ENCODE measurements at regions not wholly inside any gene's neighbourhood (a gene's known extent, or its start where the extent isn't known, plus 50 kb on each side); places are given as distances from the start of the nearest gene placed in this dataset.

DNA sequence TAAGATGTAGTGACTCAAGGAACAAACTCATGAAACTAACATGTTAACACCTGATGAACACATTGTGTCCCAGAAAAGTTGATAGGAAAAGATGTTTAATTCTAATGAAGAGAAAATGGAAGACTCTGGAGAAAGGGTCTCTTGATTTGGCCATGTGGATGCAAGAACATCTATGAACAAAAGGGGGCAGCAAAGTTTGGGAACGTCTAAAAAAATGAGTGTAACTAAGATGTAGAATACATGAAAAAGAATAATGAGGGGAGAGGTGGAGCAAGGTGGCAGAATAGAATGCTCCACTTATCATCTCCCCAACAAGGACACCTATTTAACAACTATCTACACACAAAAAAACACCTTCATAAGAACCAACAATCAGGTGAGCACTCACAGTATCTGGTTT is 805.1 kb downstream of the TNS3 start:
- no peak overlapping the region for H3K27ac ChIP-seq (ENCODE audit: low read depth, low read length)
- H3K9ac ChIP-seq (ENCODE audit: low read length in 5 of 5): no peak overlapping the region
- H3K4me1 ChIP-seq (ENCODE audit: control insufficient read depth in 5 of 5, insufficient read depth in 5 of 5, low read length in 5 of 5): peaks cover 0 to 31% (median 15%) of the 10 kb centered on the region in 5 donors
- H3K27me3 ChIP-seq (ENCODE audit: control insufficient read depth in 5 of 5, insufficient read depth in 4 of 5, low read length in 5 of 5): no peaks in the 10 kb centered on the region
- H3K4me3 ChIP-seq (ENCODE audit: low read depth in 1 of 5, low read length in 5 of 5): no peak overlapping the region
- no peaks in the 10 kb centered on the region for H3K9me3 ChIP-seq (ENCODE audit: control insufficient read depth in 5 of 5, low read length in 5 of 5)
- no peaks in the 10 kb centered on the region for H3K36me3 ChIP-seq (ENCODE audit: control insufficient read depth in 5 of 5, insufficient read depth in 5 of 5, low read length in 5 of 5)

DNA sequence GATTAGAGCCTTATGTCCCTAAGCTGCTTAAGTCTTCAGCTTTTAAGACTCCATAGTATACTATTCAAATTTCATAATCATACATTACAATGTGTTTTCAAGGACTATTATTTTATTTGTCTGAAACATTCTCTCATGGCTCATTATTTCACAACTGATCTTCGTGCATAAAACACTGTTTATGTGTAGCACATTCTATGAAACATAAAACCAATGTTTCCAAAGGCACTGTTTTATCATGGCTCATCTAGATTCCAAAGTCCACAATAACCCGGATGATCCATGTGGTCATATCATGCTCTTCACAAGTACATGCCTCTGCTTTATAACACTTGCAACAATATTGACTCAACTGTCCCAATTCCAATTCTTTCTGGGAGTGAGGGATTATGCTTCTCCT is 806.1 kb downstream of the TNS3 start:
- Histone ChIP-seq H3K27me3 (ENCODE audit: control insufficient read depth in 5 of 5, insufficient read depth in 4 of 5, low read length in 5 of 5) (no peaks in the 10 kb centered on the region), H3K4me3 (ENCODE audit: low read depth in 1 of 5, low read length in 5 of 5) (no peak overlapping the region), H3K36me3 (ENCODE audit: control insufficient read depth in 5 of 5, insufficient read depth in 5 of 5, low read length in 5 of 5) (no peaks in the 10 kb centered on the region), H3K27ac (ENCODE audit: low read depth, low read length) (no peak overlapping the region), H3K4me1 (ENCODE audit: control insufficient read depth in 5 of 5, insufficient read depth in 5 of 5, low read length in 5 of 5) (peaks cover 0 to 31% (median 15%) of the 10 kb centered on the region in 5 donors), H3K9ac (ENCODE audit: low read length in 5 of 5) (no peak overlapping the region), H3K9me3 (ENCODE audit: control insufficient read depth in 5 of 5, low read length in 5 of 5) (no peaks in the 10 kb centered on the region)

DNA sequence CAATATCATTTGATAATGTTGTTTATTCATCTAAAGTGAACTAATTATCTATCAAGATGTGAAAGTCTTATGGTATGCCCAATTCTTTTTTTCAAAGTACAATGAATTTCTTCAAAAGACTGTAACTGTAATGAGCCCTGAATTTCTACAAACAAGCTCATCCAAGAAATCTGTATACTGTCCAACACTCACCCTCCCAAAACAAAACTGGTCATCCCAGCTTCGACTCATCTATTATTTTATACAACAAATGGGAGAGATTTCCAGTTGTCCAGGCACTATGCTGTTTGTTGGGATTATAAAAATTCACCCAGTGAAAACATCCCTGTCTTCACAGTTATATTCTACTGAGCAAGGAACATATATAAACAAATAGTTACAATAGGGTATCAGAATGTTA is 806.9 kb downstream of the TNS3 start:
- Histone ChIP-seq H3K4me1 (ENCODE audit: control insufficient read depth in 5 of 5, insufficient read depth in 5 of 5, low read length in 5 of 5) (peaks cover 0 to 31% (median 15%) of the 10 kb centered on the region in 5 donors), H3K27ac (ENCODE audit: low read depth, low read length) (no peak overlapping the region), H3K27me3 (ENCODE audit: control insufficient read depth in 5 of 5, insufficient read depth in 4 of 5, low read length in 5 of 5) (no peaks in the 10 kb centered on the region), H3K9ac (ENCODE audit: low read length in 5 of 5) (no peak overlapping the region), H3K36me3 (ENCODE audit: control insufficient read depth in 5 of 5, insufficient read depth in 5 of 5, low read length in 5 of 5) (no peaks in the 10 kb centered on the region), H3K4me3 (ENCODE audit: low read depth in 1 of 5, low read length in 5 of 5) (no peak overlapping the region), H3K9me3 (ENCODE audit: control insufficient read depth in 5 of 5, low read length in 5 of 5) (no peaks in the 10 kb centered on the region)

DNA sequence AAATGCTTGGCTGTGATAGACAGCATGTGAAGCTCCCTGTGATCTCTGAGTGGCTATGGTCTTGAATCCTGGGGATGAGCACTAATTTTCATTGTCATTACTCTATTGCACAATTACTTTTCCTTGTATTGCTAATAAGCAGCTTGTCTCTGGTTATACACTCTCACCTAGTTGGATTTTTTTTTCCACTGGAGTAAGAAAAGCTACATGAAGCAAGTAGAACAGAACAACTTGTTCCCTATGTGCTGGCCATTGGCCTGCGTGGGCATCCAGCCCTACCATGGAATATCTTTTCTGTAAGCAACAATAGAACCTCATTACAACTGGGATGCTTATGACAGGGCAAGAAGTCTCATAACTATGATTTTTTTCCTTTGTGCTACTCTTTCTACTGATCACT is 807.4 kb downstream of the TNS3 start:
- no peaks in the 10 kb centered on the region for H3K36me3 ChIP-seq (ENCODE audit: control insufficient read depth in 5 of 5, insufficient read depth in 5 of 5, low read length in 5 of 5)
- no peak overlapping the region for H3K4me3 ChIP-seq (ENCODE audit: low read depth in 1 of 5, low read length in 5 of 5)
- H3K9me3 ChIP-seq (ENCODE audit: control insufficient read depth in 5 of 5, low read length in 5 of 5): peaks cover 0 to 2% (median 0%) of the 10 kb centered on the region in 5 donors
- no peak overlapping the region for H3K27ac ChIP-seq (ENCODE audit: low read depth, low read length)
- H3K4me1 ChIP-seq (ENCODE audit: control insufficient read depth in 5 of 5, insufficient read depth in 5 of 5, low read length in 5 of 5): peaks cover 0 to 31% (median 15%) of the 10 kb centered on the region in 5 donors
- no peak overlapping the region for H3K9ac ChIP-seq (ENCODE audit: low read length in 5 of 5)
- H3K27me3 ChIP-seq (ENCODE audit: control insufficient read depth in 5 of 5, insufficient read depth in 4 of 5, low read length in 5 of 5): no peaks in the 10 kb centered on the region

DNA sequence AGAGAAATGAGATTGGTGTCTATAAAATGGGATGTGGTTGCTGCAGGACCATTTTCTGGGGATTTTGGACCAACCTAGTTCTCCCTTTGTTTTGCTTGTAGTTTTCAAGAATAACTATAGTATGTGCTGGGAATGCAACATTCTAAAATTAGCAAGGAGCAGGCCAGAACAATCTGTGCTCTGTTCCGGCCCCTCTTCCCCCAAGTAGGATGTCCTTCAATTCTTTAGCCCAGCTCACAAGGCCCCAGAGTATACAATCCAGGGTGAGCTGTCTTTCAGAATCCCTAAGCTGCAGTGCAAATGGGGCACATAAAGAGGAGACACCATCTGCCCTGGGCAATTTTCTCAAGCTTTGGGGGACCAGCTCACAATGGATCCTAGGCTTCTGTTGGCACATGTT is 809.1 kb downstream of the TNS3 start:
- no peak overlapping the region for H3K27ac ChIP-seq (ENCODE audit: low read depth, low read length)
- H3K9me3 ChIP-seq (ENCODE audit: control insufficient read depth in 5 of 5, low read length in 5 of 5): peaks cover 3 to 12% (median 6%) of the 10 kb centered on the region in 5 donors
- H3K4me1 ChIP-seq (ENCODE audit: control insufficient read depth in 5 of 5, insufficient read depth in 5 of 5, low read length in 5 of 5): peaks cover 0 to 31% (median 15%) of the 10 kb centered on the region in 5 donors
- no peaks in the 10 kb centered on the region for H3K36me3 ChIP-seq (ENCODE audit: control insufficient read depth in 5 of 5, insufficient read depth in 5 of 5, low read length in 5 of 5)
- no peaks in the 10 kb centered on the region for H3K27me3 ChIP-seq (ENCODE audit: control insufficient read depth in 5 of 5, insufficient read depth in 4 of 5, low read length in 5 of 5)
- no peak overlapping the region for H3K4me3 ChIP-seq (ENCODE audit: low read depth in 1 of 5, low read length in 5 of 5)
- H3K9ac ChIP-seq (ENCODE audit: low read length in 5 of 5): no peak overlapping the region

DNA sequence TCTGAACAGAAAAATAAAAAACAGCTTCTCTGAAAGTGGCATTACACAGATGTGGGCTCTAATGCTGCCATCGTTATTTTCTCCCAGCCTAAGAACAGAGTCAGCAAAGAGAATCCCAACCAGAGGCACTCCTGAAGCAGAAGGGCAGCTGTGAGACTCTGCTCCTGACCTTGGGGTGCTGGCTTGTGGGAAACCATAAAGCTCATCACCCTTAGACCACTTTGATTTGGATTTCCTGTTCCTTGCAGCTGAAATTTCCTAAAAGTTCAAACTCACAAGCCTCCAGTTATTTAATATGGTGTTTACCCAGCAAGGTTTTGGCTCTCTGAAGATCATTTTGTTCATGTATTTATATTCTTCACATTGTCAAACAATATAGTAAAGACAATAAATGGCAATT is 814.8 kb downstream of the TNS3 start:
- H3K4me1 ChIP-seq (ENCODE audit: control insufficient read depth in 5 of 5, insufficient read depth in 5 of 5, low read length in 5 of 5): peaks cover 2 to 19% (median 14%) of the 10 kb centered on the region in 5 donors
- no peak overlapping the region for H3K4me3 ChIP-seq (ENCODE audit: low read depth in 1 of 5, low read length in 5 of 5)
- H3K9ac ChIP-seq (ENCODE audit: low read length in 5 of 5): no peak overlapping the region
- peaks cover 3 to 12% (median 6%) of the 10 kb centered on the region in 5 donors for H3K9me3 ChIP-seq (ENCODE audit: control insufficient read depth in 5 of 5, low read length in 5 of 5)
- no peak overlapping the region for H3K27ac ChIP-seq (ENCODE audit: low read depth, low read length)
- no peaks in the 10 kb centered on the region for H3K27me3 ChIP-seq (ENCODE audit: control insufficient read depth in 5 of 5, insufficient read depth in 4 of 5, low read length in 5 of 5)
- H3K36me3 ChIP-seq (ENCODE audit: control insufficient read depth in 5 of 5, insufficient read depth in 5 of 5, low read length in 5 of 5): no peaks in the 10 kb centered on the region

DNA sequence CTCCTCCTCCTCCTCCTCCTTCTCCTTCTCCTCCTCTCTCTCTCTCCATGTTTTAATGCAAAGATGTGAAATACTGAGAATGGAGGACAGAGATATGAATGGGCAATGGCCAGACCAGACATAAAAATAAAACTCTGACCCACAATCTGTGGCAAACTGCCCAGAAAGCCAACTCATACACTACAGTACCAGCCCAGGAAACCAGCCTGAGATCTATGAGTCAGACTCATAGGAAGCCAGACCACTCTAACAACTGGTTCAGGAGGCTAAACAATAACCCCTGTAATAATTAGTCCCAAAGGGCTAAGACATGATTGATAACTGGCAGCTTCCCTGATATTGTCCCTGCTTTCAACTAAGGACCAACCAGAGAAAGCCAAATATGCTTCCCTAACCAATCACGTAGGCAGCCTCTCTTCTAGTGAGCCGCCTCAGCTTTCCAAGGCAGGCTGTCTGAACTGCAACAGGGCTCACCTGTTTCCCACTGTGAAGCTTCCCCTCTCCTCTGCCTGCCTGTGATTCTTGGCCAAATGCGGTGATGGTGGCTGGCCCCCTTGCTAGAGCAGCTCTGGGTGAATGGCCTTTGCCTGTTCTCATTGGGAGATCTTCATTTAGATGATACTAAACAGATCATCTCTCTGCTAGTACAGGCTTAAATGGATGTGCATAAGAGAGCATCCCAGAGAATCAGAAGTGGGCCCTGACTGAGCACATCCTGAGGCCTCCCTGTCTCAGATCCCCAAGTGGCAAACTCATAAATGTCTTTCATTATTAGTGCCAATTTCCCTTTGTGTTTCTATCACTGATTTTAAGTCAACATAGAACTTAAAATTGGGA is 817.6 kb downstream of the TNS3 start:
- Histone ChIP-seq H3K4me3 (ENCODE audit: low read depth in 1 of 5, low read length in 5 of 5) (no peak overlapping the region), H3K36me3 (ENCODE audit: control insufficient read depth in 5 of 5, insufficient read depth in 5 of 5, low read length in 5 of 5) (no peaks in the 10 kb centered on the region)

DNA sequence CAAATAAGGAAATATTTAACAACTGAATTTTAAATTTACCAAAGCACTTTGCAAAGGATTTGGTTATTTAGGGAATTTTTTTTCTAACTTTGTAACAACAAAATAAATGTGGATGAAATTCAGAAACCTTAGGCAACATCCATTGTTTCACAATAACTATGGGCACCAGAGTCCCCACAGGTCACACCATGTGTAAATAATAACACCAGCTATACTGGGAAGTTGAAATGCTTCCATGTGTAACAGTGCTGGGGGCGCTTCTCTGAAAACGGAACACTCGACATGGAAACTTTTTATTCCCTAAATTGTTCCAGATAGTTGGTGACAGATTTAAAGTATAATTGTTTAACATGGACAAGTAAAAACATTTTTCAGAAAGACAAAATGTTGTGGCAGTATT is 818.6 kb downstream of the TNS3 start:
- no peak overlapping the region for H3K9ac ChIP-seq (ENCODE audit: low read length in 5 of 5)
- peak overlapping the region; percentile 44 for H3K27ac ChIP-seq (ENCODE audit: low read depth, low read length)
- H3K36me3 ChIP-seq (ENCODE audit: control insufficient read depth in 5 of 5, insufficient read depth in 5 of 5, low read length in 5 of 5): no peaks in the 10 kb centered on the region
- H3K27me3 ChIP-seq (ENCODE audit: control insufficient read depth in 5 of 5, insufficient read depth in 4 of 5, low read length in 5 of 5): no peaks in the 10 kb centered on the region
- H3K4me1 ChIP-seq (ENCODE audit: control insufficient read depth in 5 of 5, insufficient read depth in 5 of 5, low read length in 5 of 5): peaks cover 2 to 19% (median 14%) of the 10 kb centered on the region in 5 donors
- H3K4me3 ChIP-seq (ENCODE audit: low read depth in 1 of 5, low read length in 5 of 5): no peak overlapping the region
- H3K9me3 ChIP-seq (ENCODE audit: control insufficient read depth in 5 of 5, low read length in 5 of 5): peaks cover 0 to under 1% (median under 1%) of the 10 kb centered on the region in 5 donors

More for the DNA sequence above, 817.6 kb downstream of the TNS3 start:
- Histone ChIP-seq H3K9ac (ENCODE audit: low read length in 5 of 5) (no peak overlapping the region), H3K4me1 (ENCODE audit: control insufficient read depth in 5 of 5, insufficient read depth in 5 of 5, low read length in 5 of 5) (peaks cover 2 to 19% (median 14%) of the 10 kb centered on the region in 5 donors), H3K27me3 (ENCODE audit: control insufficient read depth in 5 of 5, insufficient read depth in 4 of 5, low read length in 5 of 5) (no peaks in the 10 kb centered on the region), H3K9me3 (ENCODE audit: control insufficient read depth in 5 of 5, low read length in 5 of 5) (peaks cover 3 to 8% (median 6%) of the 10 kb centered on the region in 5 donors), H3K27ac (ENCODE audit: low read depth, low read length) (peak overlapping the region; percentile 44)

DNA sequence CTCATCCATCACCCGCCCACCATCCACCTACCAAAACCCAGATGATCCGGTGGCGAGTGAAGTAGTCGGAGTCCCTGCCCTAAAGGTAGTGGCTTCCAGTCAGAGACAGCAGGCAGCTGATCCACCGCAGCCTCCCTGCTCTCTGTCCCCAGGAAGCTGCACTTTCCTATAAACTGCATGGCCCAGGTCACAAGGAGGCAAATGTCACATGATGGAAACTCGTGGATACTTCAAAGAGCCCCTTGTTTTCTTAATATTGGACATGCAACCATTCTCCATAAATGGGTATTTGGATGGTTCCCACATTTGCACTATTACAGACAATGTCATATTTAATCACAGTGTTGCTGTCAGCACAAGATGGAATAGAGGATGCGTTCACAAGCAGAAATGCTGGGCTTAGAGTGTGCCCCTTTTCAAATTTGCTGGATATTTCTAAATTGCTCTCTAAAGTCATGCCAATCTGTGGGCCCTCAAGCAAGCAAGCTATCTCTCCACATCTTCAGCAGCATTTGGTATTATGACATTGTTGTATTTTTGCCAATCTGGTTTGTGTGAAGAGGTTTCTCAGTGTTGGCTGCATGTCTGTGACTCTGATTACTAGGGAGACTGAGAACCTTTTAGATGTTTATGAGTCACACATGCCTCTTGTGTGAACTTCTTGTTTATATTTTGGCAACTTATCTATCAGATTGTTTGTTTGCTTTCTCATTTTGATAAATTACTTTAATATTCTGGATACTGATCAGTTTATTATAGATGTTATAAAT is 822.0 kb downstream of the TNS3 start:
- H3K36me3 ChIP-seq (ENCODE audit: control insufficient read depth in 5 of 5, insufficient read depth in 5 of 5, low read length in 5 of 5): no peaks in the 10 kb centered on the region
- H3K9ac ChIP-seq (ENCODE audit: low read length in 5 of 5): no peak overlapping the region
- H3K4me3 ChIP-seq (ENCODE audit: low read depth in 1 of 5, low read length in 5 of 5): no peak overlapping the region
- H3K27ac ChIP-seq (ENCODE audit: low read depth, low read length): no peak overlapping the region
- H3K27me3 ChIP-seq (ENCODE audit: control insufficient read depth in 5 of 5, insufficient read depth in 4 of 5, low read length in 5 of 5): no peaks in the 10 kb centered on the region
- H3K4me1 ChIP-seq (ENCODE audit: control insufficient read depth in 5 of 5, insufficient read depth in 5 of 5, low read length in 5 of 5): peaks cover 2 to 17% (median 14%) of the 10 kb centered on the region in 5 donors
- no peaks in the 10 kb centered on the region for H3K9me3 ChIP-seq (ENCODE audit: control insufficient read depth in 5 of 5, low read length in 5 of 5)

DNA sequence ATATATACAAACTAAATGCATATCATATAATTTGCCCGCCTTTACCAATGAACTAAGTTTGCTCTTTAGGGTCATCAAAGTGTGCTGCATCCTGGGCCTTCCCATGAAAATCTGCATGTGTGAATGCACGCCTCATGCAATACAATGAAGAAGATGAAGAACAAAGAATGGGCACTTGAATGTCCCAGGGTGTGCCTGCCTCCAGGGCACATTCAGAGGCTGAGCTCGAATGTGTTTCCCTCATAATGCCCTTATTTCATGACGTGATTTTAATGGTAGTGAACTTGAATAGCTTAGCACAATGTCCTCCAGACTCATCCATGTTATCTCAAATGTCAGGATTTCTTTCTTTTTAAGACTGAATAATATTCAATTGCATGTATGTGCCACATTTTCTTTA is 824.9 kb downstream of the TNS3 start:
- Histone ChIP-seq H3K27me3 (ENCODE audit: control insufficient read depth in 5 of 5, insufficient read depth in 4 of 5, low read length in 5 of 5) (no peaks in the 10 kb centered on the region), H3K9me3 (ENCODE audit: control insufficient read depth in 5 of 5, low read length in 5 of 5) (no peaks in the 10 kb centered on the region), H3K36me3 (ENCODE audit: control insufficient read depth in 5 of 5, insufficient read depth in 5 of 5, low read length in 5 of 5) (no peaks in the 10 kb centered on the region), H3K27ac (ENCODE audit: low read depth, low read length) (no peak overlapping the region), H3K4me1 (ENCODE audit: control insufficient read depth in 5 of 5, insufficient read depth in 5 of 5, low read length in 5 of 5) (peaks cover 0 to 6% (median 0%) of the 10 kb centered on the region in 5 donors), H3K9ac (ENCODE audit: low read length in 5 of 5) (no peak overlapping the region), H3K4me3 (ENCODE audit: low read depth in 1 of 5, low read length in 5 of 5) (no peak overlapping the region)
